Astrocyte of the cerebellum (primary cell): ENCODE measurements at regions not wholly inside any gene's neighbourhood (a gene's known extent, or its start where the extent isn't known, plus 50 kb on each side); places are given as distances from the start of the nearest gene placed in this dataset.

Source experiments
- DNase-seq: peaks from one replicate; pipeline ENCODE4 v3.0.0-alpha.2; 2011; ENCODE audit warnings: low read depth
- H3K4me3 ChIP-seq: 2 replicates; pipeline ENCODE4 v1.5.1; 2011; ENCODE audit warnings: mild to moderate bottlenecking, low read depth, low read length, moderate library complexity
- in situ Hi-C: cut with HindIII; loops from 2 replicates; pipeline ENCODE4 v1.10.0; 2017; ENCODE audit warnings: low sequenced_read_pairs
- TF ChIP-seq, protein P1 (sequence below): IDR thresholded peaks from 2 replicates; pipeline ENCODE4 v1.5.1; 2012; ENCODE audit warnings: low read length, low read depth, moderate library complexity, mild to moderate bottlenecking; ENCODE audit errors: missing control alignments

DNA sequence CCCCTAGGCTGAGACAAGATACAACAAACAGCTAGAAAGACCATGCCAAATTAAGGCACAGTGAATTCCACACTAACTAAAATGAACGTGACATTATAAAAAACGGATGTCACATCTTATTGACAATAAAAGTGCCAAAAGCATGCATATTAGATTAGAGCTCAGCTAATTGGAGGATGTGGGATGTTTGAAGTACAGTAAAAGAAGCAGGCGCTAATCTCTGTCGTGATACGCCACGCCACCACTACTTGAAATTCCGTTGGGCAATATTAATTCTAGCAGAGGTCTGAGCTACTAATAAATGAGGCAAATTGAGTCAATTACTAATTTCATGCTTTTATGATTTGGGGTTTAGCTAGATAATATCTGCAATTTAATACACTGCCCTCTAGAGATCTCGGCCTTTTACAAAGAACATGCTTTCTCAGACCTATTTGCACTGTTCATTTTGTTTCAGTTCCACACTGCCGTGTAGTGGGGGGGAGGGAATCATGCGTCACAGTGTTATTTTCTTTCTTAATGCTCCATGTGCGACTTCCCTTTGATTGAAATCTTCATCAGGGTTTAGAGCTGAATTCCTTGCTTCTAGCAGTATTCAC is 52.9 kb upstream of the ROBO2 start:
- DNase-seq, result no peak
- TF ChIP-seq, protein P1, sequence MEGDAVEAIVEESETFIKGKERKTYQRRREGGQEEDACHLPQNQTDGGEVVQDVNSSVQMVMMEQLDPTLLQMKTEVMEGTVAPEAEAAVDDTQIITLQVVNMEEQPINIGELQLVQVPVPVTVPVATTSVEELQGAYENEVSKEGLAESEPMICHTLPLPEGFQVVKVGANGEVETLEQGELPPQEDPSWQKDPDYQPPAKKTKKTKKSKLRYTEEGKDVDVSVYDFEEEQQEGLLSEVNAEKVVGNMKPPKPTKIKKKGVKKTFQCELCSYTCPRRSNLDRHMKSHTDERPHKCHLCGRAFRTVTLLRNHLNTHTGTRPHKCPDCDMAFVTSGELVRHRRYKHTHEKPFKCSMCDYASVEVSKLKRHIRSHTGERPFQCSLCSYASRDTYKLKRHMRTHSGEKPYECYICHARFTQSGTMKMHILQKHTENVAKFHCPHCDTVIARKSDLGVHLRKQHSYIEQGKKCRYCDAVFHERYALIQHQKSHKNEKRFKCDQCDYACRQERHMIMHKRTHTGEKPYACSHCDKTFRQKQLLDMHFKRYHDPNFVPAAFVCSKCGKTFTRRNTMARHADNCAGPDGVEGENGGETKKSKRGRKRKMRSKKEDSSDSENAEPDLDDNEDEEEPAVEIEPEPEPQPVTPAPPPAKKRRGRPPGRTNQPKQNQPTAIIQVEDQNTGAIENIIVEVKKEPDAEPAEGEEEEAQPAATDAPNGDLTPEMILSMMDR, result no peak
- in situ Hi-C loops, result no loop called here
- H3K4me3 ChIP-seq, result no peak overlapping the region
